GM12878 (cell line): ENCODE measurements at regions not wholly inside any gene's neighbourhood (a gene's known extent, or its start where the extent isn't known, plus 50 kb on each side); places are given as distances from the start of the nearest gene placed in this dataset.

ENCODE experiments used
- ATAC-seq: fragments of 200-7000 bp; cut with Tn5 transposase; 3 replicates; pipeline ENCODE4 v1.9.1; 2020; ENCODE audit warnings: mild to moderate bottlenecking, moderate library complexity
- BruUV-seq: library from RNA; stranded (reverse); fragments of 400-500 nt; replicated peaks from 2 replicates; lab custom pipeline; 2021; lab: Mats Ljungman, UMichigan
- CTCF ChIA-PET: fragments of 300-600 bp; sonication (Branson Sonifier 250); formaldehyde crosslinking; extraction: SDS; loops from one replicate; lab custom pipeline; 2021; ENCODE audit warnings: inconsistent platforms; lab: Yijun Ruan, JAX
- POLR2A ChIA-PET: fragments of 350-600 bp; formaldehyde crosslinking; extraction: SDS; loops from one replicate; lab custom pipeline; 2021; ENCODE audit warnings: inconsistent platforms; lab: Charles Lee
- RAD21 ChIA-PET: fragments of 300-600 bp; sonication (Branson Sonifier 250); formaldehyde crosslinking; loops from one replicate; lab custom pipeline; 2023; ENCODE audit warnings: antibody characterized with exemption; ENCODE audit not compliant: unreplicated experiment; lab: Charles Lee
- SMC1A ChIA-PET: fragments of 300-600 bp; sonication (Branson Sonifier 250); formaldehyde crosslinking; loops from one replicate; lab custom pipeline; 2023; ENCODE audit not compliant: unreplicated experiment, uncharacterized antibody; lab: Charles Lee
- DNase-seq: peaks from one replicate; pipeline ENCODE4 v3.0.0-alpha.2; 2011; ENCODE audit warnings: low read depth, low spot score
- FAIRE-seq: peaks from 3 replicates; lab custom pipeline; 2011; peaks lifted over from hg19 to GRCh38; lab: Jason Lieb, UNC
- H2AFZ ChIP-seq: 2 replicates; pipeline ENCODE4 v1.6.0; 2011; ENCODE audit warnings: low read depth, low read length, control low read depth; ENCODE audit not compliant: control insufficient read depth
- H3K27ac ChIP-seq: 2 replicates; pipeline ENCODE4 v1.5.1; 2011; ENCODE audit warnings: control low read depth; ENCODE audit not compliant: control insufficient read depth, insufficient read depth
- H3K27me3 ChIP-seq, 2 experiments: replicated peaks in 1 of 2; 2 replicates each; pipeline versions ENCODE4 v1.6.0 to v1.6.1; 2011; ENCODE audit warnings: low read length in 1 of 2; ENCODE audit not compliant: control insufficient read depth in 2 of 2, insufficient read depth in 2 of 2
- H3K36me3 ChIP-seq, 2 experiments: 2 replicates each; pipeline ENCODE4 v1.5.1; 2011; ENCODE audit warnings: low read length in 1 of 2; ENCODE audit not compliant: control insufficient read depth in 2 of 2, insufficient read depth in 2 of 2
- H3K4me1 ChIP-seq: 2 replicates; pipeline ENCODE4 v1.6.1; 2011; ENCODE audit warnings: mild to moderate bottlenecking, low read length, moderate library complexity, mixed read lengths; ENCODE audit not compliant: control insufficient read depth, insufficient read depth
- H3K4me2 ChIP-seq: 2 replicates; pipeline ENCODE4 v1.6.0; 2011; ENCODE audit warnings: control low read depth; ENCODE audit not compliant: control insufficient read depth, insufficient read depth
- H3K4me3 ChIP-seq: fragments of 200-600 bp; sonication (generic); 2 replicates; pipeline ENCODE4 v1.5.1; 2016
- H3K79me2 ChIP-seq: 2 replicates; pipeline ENCODE4 v1.6.0; 2011; ENCODE audit warnings: low read length; ENCODE audit not compliant: control insufficient read depth, insufficient read depth
- H3K9ac ChIP-seq: 2 replicates; pipeline ENCODE4 v1.8.0; 2011; ENCODE audit warnings: low read length, control low read depth, mixed read lengths; ENCODE audit not compliant: control insufficient read depth, insufficient read depth
- H3K9me3 ChIP-seq: replicated peaks from 3 replicates; pipeline ENCODE4 v1.5.1; 2011; ENCODE audit warnings: mild to moderate bottlenecking, low read length; ENCODE audit not compliant: control insufficient read depth, insufficient read depth
- H4K20me1 ChIP-seq: 2 replicates; pipeline ENCODE4 v1.6.0; 2011; ENCODE audit not compliant: control insufficient read depth, insufficient read depth
- BMI1 ChIP-seq: fragments of 450-650 bp; IDR thresholded peaks from 2 replicates; pipeline ENCODE4 v1.6.1; 2016; ENCODE audit warnings: mild to moderate bottlenecking, moderate library complexity, borderline replicate concordance
- CBFB ChIP-seq: IDR thresholded peaks from 2 replicates; pipeline ENCODE4 v1.6.1; 2016; ENCODE audit warnings: antibody characterized with exemption, low read depth
- CHD2 ChIP-seq: IDR thresholded peaks from 2 replicates; pipeline ENCODE4 v1.6.1; 2011; ENCODE audit warnings: low read depth, low read length, improper control_type of control experiment, borderline replicate concordance
- FOXK2 ChIP-seq: fragments of 450-650 bp; IDR thresholded peaks from 2 replicates; pipeline ENCODE4 v1.6.1; 2017; ENCODE audit warnings: mild to moderate bottlenecking, moderate library complexity
- IKZF2 ChIP-seq, 2 experiments: fragments of 450-650 bp; IDR thresholded peaks; 2 replicates each; pipeline ENCODE4 v1.6.1; 2017; ENCODE audit warnings: mild to moderate bottlenecking in 2 of 2, moderate library complexity in 2 of 2
- LARP7 ChIP-seq: fragments of 450-650 bp; IDR thresholded peaks from 2 replicates; pipeline ENCODE4 v1.6.1; 2017; ENCODE audit warnings: mild to moderate bottlenecking
- NFXL1 ChIP-seq: fragments of 450-650 bp; IDR thresholded peaks from 2 replicates; pipeline ENCODE4 v1.6.1; 2017; ENCODE audit warnings: antibody characterized with exemption, mild to moderate bottlenecking, borderline replicate concordance
- SRF ChIP-seq, 2 experiments: IDR thresholded peaks; 2 replicates each; pipeline ENCODE4 v1.6.1; 2011; ENCODE audit warnings: low read depth in 2 of 2, low read length in 2 of 2, mild to moderate bottlenecking in 1 of 2, moderate library complexity in 1 of 2
- TARDBP ChIP-seq: IDR thresholded peaks from 2 replicates; pipeline ENCODE4 v1.6.1; 2016; ENCODE audit warnings: borderline replicate concordance
- TCF12 ChIP-seq: IDR thresholded peaks from 2 replicates; pipeline ENCODE4 v1.6.1; 2011; ENCODE audit warnings: low read depth, mild to moderate bottlenecking, low read length
- TCF7 ChIP-seq: IDR thresholded peaks from 2 replicates; pipeline ENCODE4 v1.6.1; 2014; ENCODE audit warnings: antibody characterized with exemption, borderline replicate concordance
- WGBS: methylation state at CpG from one replicate; pipeline ENCODE4 v1.1.6; 2016; ENCODE audit warnings: low lambda C conversion rate; ENCODE audit not compliant: insufficient replicate concordance, insufficient coverage; ENCODE audit errors: missing lambda C conversion rate; 5-methylcytosine and 5-hydroxymethylcytosine counted together
- in situ Hi-C: fragments of 300-500 bp; cut with MboI; formaldehyde crosslinking; loops from 9 replicates; pipeline ENCODE4 v1.14.3; 2018; ENCODE audit warnings: mixed read lengths
- intact Hi-C: fragments of 100-400 bp; cut with micrococcal nuclease; formaldehyde crosslinking; loops from one replicate; pipeline ENCODE4 v1.14.2; 2022; ENCODE audit not compliant: unreplicated experiment
- TF ChIP-seq, protein P1 (sequence below): IDR thresholded peaks from 2 replicates; pipeline ENCODE4 v1.6.1; 2012; ENCODE audit warnings: mild to moderate bottlenecking, low read depth, low read length

DNA sequence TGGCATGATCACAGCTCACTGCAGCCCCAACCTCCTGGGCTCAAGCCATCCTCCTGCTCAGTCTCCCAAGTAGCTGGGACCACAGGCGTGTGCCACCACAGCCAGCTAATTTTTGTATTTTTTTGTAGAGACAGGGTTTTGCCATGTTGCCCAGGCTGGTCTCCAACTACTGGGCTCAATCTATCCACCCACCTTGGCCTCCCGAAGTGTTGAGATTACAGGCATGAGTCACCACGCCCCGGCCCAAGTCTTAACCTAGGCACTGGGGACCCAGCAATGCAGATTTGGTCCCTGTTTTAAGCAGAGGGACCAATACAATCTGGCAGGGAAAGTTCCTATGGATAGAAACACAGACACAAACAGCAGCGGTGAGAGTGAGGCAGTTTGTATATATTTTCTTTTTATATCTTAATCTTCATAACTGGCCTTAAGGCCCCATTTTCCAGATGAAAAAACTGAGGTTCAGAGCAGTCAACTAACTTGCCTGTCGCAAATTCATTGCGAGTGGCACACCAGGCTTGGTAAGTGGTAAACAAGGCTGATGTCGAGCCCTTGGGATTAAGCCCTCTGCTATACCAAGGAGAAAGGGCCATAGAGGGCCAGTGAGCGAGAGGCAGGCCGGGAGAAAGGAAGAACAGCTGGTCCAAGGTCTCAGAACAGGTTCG lies 77.8 kb upstream of the TINAGL1 start:
- Histone ChIP-seq H3K79me2 (no peaks in the 10 kb centered on the region), H2AFZ (no peak overlapping the region), H3K9me3 (no peaks in the 10 kb centered on the region), H3K4me1 (no peaks in the 10 kb centered on the region), H3K27ac (no peak overlapping the region), H3K4me3 (no peak overlapping the region), H3K36me3 (no peaks in the 10 kb centered on the region), H4K20me1 (no peaks in the 10 kb centered on the region), H3K27me3 (no peaks in the 10 kb centered on the region), H3K9ac (no peak overlapping the region), H3K4me2 (no peak overlapping the region)
- ChIA-PET POLR2A (interaction anchor here (1.1 to 1.8 kb wide), 2 partner anchors 10 to 14 kb away, joined by 3 to 11 read pairs; no protein-coding TSS in a partner anchor), CTCF (interaction anchor here (0.8 to 3.4 kb wide), 3 partner anchors 10 to 13 kb away, joined by 3 to 12 read pairs (median 6); no protein-coding TSS in a partner anchor), SMC1A (interaction anchor here (0.8 to 3.3 kb wide), 3 partner anchors 8 to 40 kb away, joined by 4 to 22 read pairs (median 4); no protein-coding TSS in a partner anchor), RAD21 (interaction anchor here (1.2 kb wide), 1 partner anchor 51 kb away, joined by 3 read pairs; no protein-coding TSS in a partner anchor)
- 29% methylated on average over 11 of the region's 11 CpGs for WGBS
- DNase-seq (no peak), FAIRE-seq (no peak), ATAC-seq (no peak)
- no peak for TF ChIP-seq NFXL1
- TF ChIP-seq SRF (IDR thresholded peaks at IDR 0.05; ENCODE audit: low read depth in 2 of 2, low read length in 2 of 2), result no peak
- no peak for TF ChIP-seq TARDBP
- TF ChIP-seq, protein P1, sequence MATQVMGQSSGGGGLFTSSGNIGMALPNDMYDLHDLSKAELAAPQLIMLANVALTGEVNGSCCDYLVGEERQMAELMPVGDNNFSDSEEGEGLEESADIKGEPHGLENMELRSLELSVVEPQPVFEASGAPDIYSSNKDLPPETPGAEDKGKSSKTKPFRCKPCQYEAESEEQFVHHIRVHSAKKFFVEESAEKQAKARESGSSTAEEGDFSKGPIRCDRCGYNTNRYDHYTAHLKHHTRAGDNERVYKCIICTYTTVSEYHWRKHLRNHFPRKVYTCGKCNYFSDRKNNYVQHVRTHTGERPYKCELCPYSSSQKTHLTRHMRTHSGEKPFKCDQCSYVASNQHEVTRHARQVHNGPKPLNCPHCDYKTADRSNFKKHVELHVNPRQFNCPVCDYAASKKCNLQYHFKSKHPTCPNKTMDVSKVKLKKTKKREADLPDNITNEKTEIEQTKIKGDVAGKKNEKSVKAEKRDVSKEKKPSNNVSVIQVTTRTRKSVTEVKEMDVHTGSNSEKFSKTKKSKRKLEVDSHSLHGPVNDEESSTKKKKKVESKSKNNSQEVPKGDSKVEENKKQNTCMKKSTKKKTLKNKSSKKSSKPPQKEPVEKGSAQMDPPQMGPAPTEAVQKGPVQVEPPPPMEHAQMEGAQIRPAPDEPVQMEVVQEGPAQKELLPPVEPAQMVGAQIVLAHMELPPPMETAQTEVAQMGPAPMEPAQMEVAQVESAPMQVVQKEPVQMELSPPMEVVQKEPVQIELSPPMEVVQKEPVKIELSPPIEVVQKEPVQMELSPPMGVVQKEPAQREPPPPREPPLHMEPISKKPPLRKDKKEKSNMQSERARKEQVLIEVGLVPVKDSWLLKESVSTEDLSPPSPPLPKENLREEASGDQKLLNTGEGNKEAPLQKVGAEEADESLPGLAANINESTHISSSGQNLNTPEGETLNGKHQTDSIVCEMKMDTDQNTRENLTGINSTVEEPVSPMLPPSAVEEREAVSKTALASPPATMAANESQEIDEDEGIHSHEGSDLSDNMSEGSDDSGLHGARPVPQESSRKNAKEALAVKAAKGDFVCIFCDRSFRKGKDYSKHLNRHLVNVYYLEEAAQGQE, result no peak
- no peak for TF ChIP-seq TCF12
- TF ChIP-seq IKZF2 (IDR thresholded peaks at IDR 0.05), result no peak
- no peak for TF ChIP-seq CHD2
- TF ChIP-seq TCF7, result no peak
- TF ChIP-seq FOXK2, result no peak
- TF ChIP-seq LARP7, result no peak
- no peak for TF ChIP-seq BMI1
- no peak for TF ChIP-seq CBFB
- in situ Hi-C loops, result no loop called here
- intact Hi-C loops, result no loop called here
- BruUV-seq, result no TSS peak
